SK-N-SH (cell line): ENCODE measurements at regions not wholly inside any gene's neighbourhood (a gene's known extent, or its start where the extent isn't known, plus 50 kb on each side); places are given as distances from the start of the nearest gene placed in this dataset.

ENCODE experiments used
- CTCF ChIA-PET: fragments of 300-600, 350-600 bp; formaldehyde crosslinking; extraction: SDS; loops from one replicate; lab custom pipeline; 2021; lab: Yijun Ruan, JAX
- POLR2A ChIA-PET: fragments of 350-600 bp; sonication (Branson Sonifier 250); formaldehyde crosslinking; extraction: SDS; loops from one replicate; lab custom pipeline; 2020; ENCODE audit warnings: antibody characterized with exemption, inconsistent platforms; lab: Yijun Ruan, JAX
- DNase-seq: peaks from one replicate; pipeline ENCODE4 v3.0.0; 2012
- H2AFZ ChIP-seq: fragments of 200-600 bp; sonication (generic); 2 replicates; pipeline ENCODE4 v1.8.1; 2016; ENCODE audit warnings: antibody characterized with exemption, mild to moderate bottlenecking, low read depth
- H3F3A ChIP-seq: fragments of 200-600 bp; sonication (generic); replicated peaks from 2 replicates; pipeline ENCODE3; 2016; ENCODE audit warnings: antibody characterized with exemption, mild to moderate bottlenecking; ENCODE audit not compliant: insufficient read depth
- H3K27ac ChIP-seq, 2 experiments: fragments of 200-500 bp in 1 of 2; fragments of 200-600 bp in 1 of 2; sonication (Bioruptor generic) in 1 of 2; sonication (generic), shearing (Covaris generic) in 1 of 2; 2 replicates each; pipeline versions ENCODE4 v1.5.1 to v1.6.1; 2014 to 2016; ENCODE audit warnings: low read depth in 2 of 2, inconsistent platforms in 1 of 2, low read length in 1 of 2, mild to moderate bottlenecking in 1 of 2, mixed read lengths in 1 of 2
- H3K27me3 ChIP-seq: fragments of 200-600 bp; sonication (generic), shearing (Covaris generic); 2 replicates; pipeline ENCODE4 v1.6.1; 2016; ENCODE audit warnings: mixed run types; ENCODE audit not compliant: insufficient read depth
- H3K36me3 ChIP-seq, 2 experiments: fragments of 200-500 bp in 1 of 2; fragments of 200-600 bp in 1 of 2; sonication (Bioruptor generic) in 1 of 2; sonication (generic) in 1 of 2; replicated peaks in 1 of 2; 2 replicates each; pipeline versions ENCODE3 to v1.5.1; 2014 to 2016; ENCODE audit warnings: low read length in 1 of 2, mild to moderate bottlenecking in 1 of 2; ENCODE audit not compliant: insufficient read depth in 2 of 2, control insufficient read depth in 1 of 2
- H3K4me1 ChIP-seq, 2 experiments: fragments of 200-500 bp in 1 of 2; fragments of 200-600 bp in 1 of 2; sonication (Bioruptor generic) in 1 of 2; sonication (generic), shearing (Covaris generic) in 1 of 2; 2 replicates each; pipeline versions ENCODE4 v1.5.1 to v1.6.1; 2014 to 2016; ENCODE audit warnings: low read depth in 1 of 2, low read length in 1 of 2, mixed run types in 1 of 2; ENCODE audit not compliant: insufficient read depth in 2 of 2, control insufficient read depth in 1 of 2
- H3K4me2 ChIP-seq: fragments of 200-600 bp; sonication (generic), shearing (Covaris generic); 2 replicates; pipeline ENCODE4 v1.6.1; 2017; ENCODE audit warnings: mixed run types
- H3K4me3 ChIP-seq, 2 experiments: fragments of 200-500 bp in 1 of 2; fragments of 200-600 bp in 1 of 2; sonication (Bioruptor generic) in 1 of 2; sonication (generic), shearing (Covaris generic) in 1 of 2; 2 replicates each; pipeline versions ENCODE4 v1.5.1 to v1.8.1; 2014 to 2016; ENCODE audit warnings: low read depth in 2 of 2, inconsistent platforms in 1 of 2, low read length in 1 of 2, mild to moderate bottlenecking in 1 of 2, mixed read lengths in 1 of 2, moderate library complexity in 1 of 2
- H3K79me2 ChIP-seq: fragments of 200-600 bp; sonication (generic); 2 replicates; pipeline ENCODE4 v1.8.1; 2017; ENCODE audit warnings: mild to moderate bottlenecking; ENCODE audit not compliant: insufficient read depth
- H3K9ac ChIP-seq: fragments of 200-600 bp; sonication (generic); 2 replicates; pipeline ENCODE4 v1.6.1; 2017; ENCODE audit warnings: mixed run types
- H3K9me2 ChIP-seq: fragments of 200-600 bp; sonication (generic); 2 replicates; pipeline ENCODE4 v1.6.1; 2017; ENCODE audit warnings: mixed run types
- H3K9me3 ChIP-seq: fragments of 200-600 bp; sonication (generic); 2 replicates; pipeline ENCODE4 v1.6.1; 2017; ENCODE audit warnings: mixed run types, mild to moderate bottlenecking, moderate library complexity
- H4K20me1 ChIP-seq: fragments of 200-600 bp; sonication (generic); 2 replicates; pipeline ENCODE4 v1.6.1; 2017; ENCODE audit warnings: mild to moderate bottlenecking, mixed run types; ENCODE audit not compliant: insufficient read depth
- CHD2 ChIP-seq: fragments of 150-350 bp; IDR thresholded peaks from 2 replicates; pipeline ENCODE4 v1.6.1; 2018; ENCODE audit warnings: low read length; ENCODE audit not compliant: partially characterized antibody
- EP300 ChIP-seq, 2 experiments: IDR thresholded peaks; 2 replicates each; pipeline versions ENCODE4 v1.4.0 to v1.6.1; 2012; ENCODE audit warnings: borderline replicate concordance in 1 of 2, low read depth in 1 of 2, low read length in 1 of 2
- EZH2phosphoT487 ChIP-seq: fragments of 200-600 bp; sonication (generic); IDR thresholded peaks from 2 replicates; pipeline ENCODE4 v1.6.1; 2017; ENCODE audit warnings: low read depth, mixed run types, mild to moderate bottlenecking, antibody characterized with exemption, moderate library complexity, borderline replicate concordance
- FOSL2 ChIP-seq: IDR thresholded peaks from 2 replicates; pipeline ENCODE4 v1.4.0; 2012; ENCODE audit warnings: low read depth, mild to moderate bottlenecking, moderate library complexity, borderline replicate concordance
- FOXJ3 ChIP-seq: sonication (generic); formaldehyde crosslinking; IDR thresholded peaks from 2 replicates; pipeline ENCODE4 v1.5.1; 2020; ENCODE audit warnings: mild to moderate bottlenecking, missing genetic modification reagents
- FOXM1 ChIP-seq: IDR thresholded peaks from 2 replicates; pipeline ENCODE4 v1.4.0; 2012; ENCODE audit warnings: low read depth, mild to moderate bottlenecking
- MEF2A ChIP-seq: IDR thresholded peaks from 2 replicates; pipeline ENCODE4 v1.4.0; 2012; ENCODE audit warnings: low read depth, borderline replicate concordance
- NFIC ChIP-seq: IDR thresholded peaks from 2 replicates; pipeline ENCODE4 v1.4.0; 2012; ENCODE audit warnings: borderline replicate concordance
- RAD21 ChIP-seq: IDR thresholded peaks from 2 replicates; pipeline ENCODE4 v1.6.1; 2012; ENCODE audit warnings: mild to moderate bottlenecking, low read length
- RCOR1 ChIP-seq: fragments of 150-350 bp; IDR thresholded peaks from 2 replicates; pipeline ENCODE4 v1.6.1; 2017; ENCODE audit warnings: antibody characterized with exemption, low read length
- SIN3A ChIP-seq: IDR thresholded peaks from 2 replicates; pipeline ENCODE4 v1.6.1; 2012; ENCODE audit warnings: low read depth, mild to moderate bottlenecking, low read length, moderate library complexity, borderline replicate concordance
- SMC3 ChIP-seq: IDR thresholded peaks from 2 replicates; pipeline ENCODE4 v1.6.1; 2012; ENCODE audit warnings: low read depth, low read length, improper control_type of control experiment
- WGBS: methylation state at CpG from one replicate; pipeline ENCODE4 v1.1.6; 2017; ENCODE audit warnings: low lambda C conversion rate; 5-methylcytosine and 5-hydroxymethylcytosine counted together
- TF ChIP-seq, protein P1 (sequence below): fragments of 200-600 bp; sonication (generic); IDR thresholded peaks from 2 replicates; pipeline ENCODE4 v1.6.1; 2017; ENCODE audit warnings: antibody characterized with exemption, mild to moderate bottlenecking, moderate library complexity
- TF ChIP-seq, protein P2 (sequence below): IDR thresholded peaks from 2 replicates; pipeline ENCODE4 v1.4.0; 2012; ENCODE audit warnings: low read depth, borderline replicate concordance
- TF ChIP-seq, protein P3 (sequence below): IDR thresholded peaks from 2 replicates; pipeline ENCODE4; 2012

DNA sequence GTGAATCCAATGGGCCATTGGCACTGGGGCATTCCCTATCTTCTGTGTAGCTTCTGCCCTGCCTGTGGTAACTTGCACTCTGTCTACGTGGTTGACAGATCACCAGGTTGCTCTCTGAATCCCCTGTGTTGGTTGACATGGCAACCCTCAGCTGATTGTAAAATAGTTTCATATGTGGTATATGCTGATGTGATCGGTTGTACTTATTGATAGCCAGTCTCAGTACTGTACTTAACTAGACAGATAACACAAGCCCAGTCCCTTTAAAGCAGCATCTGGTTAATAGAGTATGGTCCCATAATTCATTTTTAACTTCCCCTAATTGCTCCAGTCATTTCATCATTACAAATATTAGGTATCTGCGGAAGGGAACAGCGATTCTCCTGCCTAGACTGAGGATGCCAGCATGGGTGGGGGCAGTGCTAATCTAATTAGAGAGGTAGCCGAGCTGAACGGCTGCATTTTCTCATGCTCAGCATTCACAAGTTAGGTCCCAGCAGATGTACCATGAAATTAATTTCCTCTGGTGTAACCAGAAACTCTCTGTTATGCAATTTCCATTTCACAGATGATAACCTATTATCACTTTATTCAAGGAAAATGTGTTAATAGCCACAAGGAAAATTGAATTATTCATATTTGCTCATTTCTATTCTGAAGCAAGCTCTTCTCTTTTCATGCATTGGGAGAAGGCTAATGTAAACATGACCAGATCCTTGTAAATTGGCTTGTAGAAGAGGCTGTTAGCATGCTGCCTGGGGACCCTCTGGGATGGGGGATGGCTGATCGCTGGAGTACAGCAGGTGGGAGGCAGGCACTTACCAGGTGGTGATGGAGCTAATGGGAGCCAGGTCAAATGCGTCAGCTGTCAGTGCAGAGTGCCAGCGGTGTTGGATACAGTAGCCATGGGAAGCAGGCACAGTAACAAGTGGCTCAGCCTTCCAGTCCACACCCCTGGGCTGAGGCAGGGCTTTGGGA is 608.3 kb downstream of the GALR1 start:
- Histone ChIP-seq H3K9me3 (no peaks in the 10 kb centered on the region), H3K4me1 (no peaks in the 10 kb centered on the region)
- TF ChIP-seq FOXJ3 (CRISPR knock-in tag) (no peak), FOSL2 (no peak), RAD21 (no peak), FOXM1 (no peak), EZH2phosphoT487 (no peak), CHD2 (no peak), SMC3 (no peak), SIN3A (no peak), RCOR1 (no peak), MEF2A (no peak), NFIC (no peak), EP300 (IDR thresholded peaks at IDR 0.05; ENCODE audit: borderline replicate concordance in 1 of 2, low read depth in 1 of 2, low read length in 1 of 2) (no peak)
- TF ChIP-seq, protein P1, sequence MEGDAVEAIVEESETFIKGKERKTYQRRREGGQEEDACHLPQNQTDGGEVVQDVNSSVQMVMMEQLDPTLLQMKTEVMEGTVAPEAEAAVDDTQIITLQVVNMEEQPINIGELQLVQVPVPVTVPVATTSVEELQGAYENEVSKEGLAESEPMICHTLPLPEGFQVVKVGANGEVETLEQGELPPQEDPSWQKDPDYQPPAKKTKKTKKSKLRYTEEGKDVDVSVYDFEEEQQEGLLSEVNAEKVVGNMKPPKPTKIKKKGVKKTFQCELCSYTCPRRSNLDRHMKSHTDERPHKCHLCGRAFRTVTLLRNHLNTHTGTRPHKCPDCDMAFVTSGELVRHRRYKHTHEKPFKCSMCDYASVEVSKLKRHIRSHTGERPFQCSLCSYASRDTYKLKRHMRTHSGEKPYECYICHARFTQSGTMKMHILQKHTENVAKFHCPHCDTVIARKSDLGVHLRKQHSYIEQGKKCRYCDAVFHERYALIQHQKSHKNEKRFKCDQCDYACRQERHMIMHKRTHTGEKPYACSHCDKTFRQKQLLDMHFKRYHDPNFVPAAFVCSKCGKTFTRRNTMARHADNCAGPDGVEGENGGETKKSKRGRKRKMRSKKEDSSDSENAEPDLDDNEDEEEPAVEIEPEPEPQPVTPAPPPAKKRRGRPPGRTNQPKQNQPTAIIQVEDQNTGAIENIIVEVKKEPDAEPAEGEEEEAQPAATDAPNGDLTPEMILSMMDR: no peak
- TF ChIP-seq, protein P2, sequence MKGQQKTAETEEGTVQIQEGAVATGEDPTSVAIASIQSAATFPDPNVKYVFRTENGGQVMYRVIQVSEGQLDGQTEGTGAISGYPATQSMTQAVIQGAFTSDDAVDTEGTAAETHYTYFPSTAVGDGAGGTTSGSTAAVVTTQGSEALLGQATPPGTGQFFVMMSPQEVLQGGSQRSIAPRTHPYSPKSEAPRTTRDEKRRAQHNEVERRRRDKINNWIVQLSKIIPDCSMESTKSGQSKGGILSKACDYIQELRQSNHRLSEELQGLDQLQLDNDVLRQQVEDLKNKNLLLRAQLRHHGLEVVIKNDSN: no peak
- TF ChIP-seq, protein P3, sequence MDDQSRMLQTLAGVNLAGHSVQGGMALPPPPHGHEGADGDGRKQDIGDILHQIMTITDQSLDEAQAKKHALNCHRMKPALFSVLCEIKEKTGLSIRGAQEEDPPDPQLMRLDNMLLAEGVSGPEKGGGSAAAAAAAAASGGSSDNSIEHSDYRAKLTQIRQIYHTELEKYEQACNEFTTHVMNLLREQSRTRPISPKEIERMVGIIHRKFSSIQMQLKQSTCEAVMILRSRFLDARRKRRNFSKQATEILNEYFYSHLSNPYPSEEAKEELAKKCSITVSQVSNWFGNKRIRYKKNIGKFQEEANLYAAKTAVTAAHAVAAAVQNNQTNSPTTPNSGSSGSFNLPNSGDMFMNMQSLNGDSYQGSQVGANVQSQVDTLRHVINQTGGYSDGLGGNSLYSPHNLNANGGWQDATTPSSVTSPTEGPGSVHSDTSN: no peak
- TF ChIP-seq, all 33 proteins: peak for 0
- DNase-seq: no peak
- Histone ChIP-seq H3K4me2 (no peak overlapping the region), H3K36me3 (no peaks in the 10 kb centered on the region), H3K79me2 (no peaks in the 10 kb centered on the region), H3K4me3 (no peak overlapping the region), H3K27ac (no peak overlapping the region), H3K9me2 (no peaks in the 10 kb centered on the region), H3K9ac (no peak overlapping the region), H2AFZ (no peak overlapping the region), H3K27me3 (no peaks in the 10 kb centered on the region), H3F3A (no peaks in the 10 kb centered on the region), H4K20me1 (no peaks in the 10 kb centered on the region)
- WGBS: 5% methylated on average over 6 of the region's 9 CpGs
- ChIA-PET POLR2A (no interaction called here), CTCF (no interaction called here)
